Esophagus squamous epithelium (tissue), 5 donors: ENCODE measurements at regions not wholly inside any gene's neighbourhood (a gene's known extent, or its start where the extent isn't known, plus 50 kb on each side); places are given as distances from the start of the nearest gene placed in this dataset.

Experiments used
- DNase-seq: peaks from one replicate; lab custom pipeline; 2025; lab: John Stamatoyannopoulos, UW
- H3K27ac ChIP-seq, 4 donors: fragments of 200-600 bp; sonication (generic); one replicate each; pipeline ENCODE4 v1.5.1; 2016 to 2019; ENCODE audit warnings: mild to moderate bottlenecking in 1 of 4
- H3K27me3 ChIP-seq, 4 donors: fragments of 200-600 bp; sonication (generic); 1 replicate in 3 of 4; 2 replicates in 1 of 4; pipeline versions ENCODE4 v1.5.1 to v1.6.0; 2017 to 2021; ENCODE audit warnings: antibody characterized with exemption in 1 of 4
- H3K36me3 ChIP-seq, 3 donors: fragments of 200-600 bp; sonication (generic); one replicate each; pipeline ENCODE4 v1.5.1; 2016 to 2019
- H3K4me1 ChIP-seq, 3 donors: fragments of 200-600 bp; sonication (generic); one replicate each; pipeline ENCODE4 v1.5.1; 2017 to 2019
- H3K4me3 ChIP-seq, 4 donors: fragments of 200-600 bp; sonication (generic); 1 replicate in 3 of 4; 2 replicates in 1 of 4; pipeline ENCODE4 v1.5.1; 2016 to 2019; ENCODE audit warnings: mild to moderate bottlenecking in 2 of 4, moderate library complexity in 1 of 4
- H3K9me3 ChIP-seq, 3 donors: fragments of 200-600 bp; sonication (generic); one replicate each; pipeline ENCODE4 v1.5.1; 2016 to 2019
- CTCF ChIP-seq, 6 experiments: fragments of 450-650 bp in 4 of 6; fragments of 200-600 bp in 2 of 6; sonication (generic) in 2 of 6; IDR thresholded peaks; one replicate each; pipeline ENCODE4 v1.5.1; 2016 to 2019; ENCODE audit warnings: antibody characterized with exemption in 6 of 6, mild to moderate bottlenecking in 4 of 6, moderate library complexity in 4 of 6
- POLR2A ChIP-seq, 4 donors: fragments of 450-650 bp; IDR thresholded peaks; one replicate each; pipeline ENCODE4 v1.6.1; 2017; ENCODE audit warnings: antibody characterized with exemption in 4 of 4, mild to moderate bottlenecking in 4 of 4, moderate library complexity in 3 of 4
- WGBS, 2 donors: methylation state at CpG; one replicate each; pipeline ENCODE4 v1.1.5; 2018; 5-methylcytosine and 5-hydroxymethylcytosine counted together
- intact Hi-C: fragments of 100-400 bp; cut with DNase I; formaldehyde crosslinking; loops from one replicate; pipeline ENCODE4 v1.15.0; 2022
- donor health status: DM: yes; HTN: yes; CAD: no.

- DNase-seq = no peak
- intact Hi-C loops = no loop called here
- Histone ChIP-seq H3K27ac (no peak overlapping the region), H3K4me3 (no peak overlapping the region), H3K4me1 (no peaks in the 10 kb centered on the region), H3K9me3 (no peaks in the 10 kb centered on the region), H3K36me3 (no peaks in the 10 kb centered on the region), H3K27me3 (peaks cover 0 to 79% (median 0%) of the 10 kb centered on the region in 4 donors)
- WGBS, 2 donors = 28 to 65% methylated on average over 7 to 10 of the region's 10 CpGs
- TF ChIP-seq CTCF (IDR thresholded peaks at IDR 0.05) = no peak
- no peak for TF ChIP-seq POLR2A (IDR thresholded peaks at IDR 0.05)
These were observed 51.8 kb upstream of the ADGRA1 start for GRCh38 chr10:133035952-133036351.

GRCh38 chr10:133034762-133035161, 53.0 kb upstream of the ADGRA1 start:
- Histone ChIP-seq H3K4me1 (no peaks in the 10 kb centered on the region), H3K27me3 (peaks cover 0 to 77% (median 0%) of the 10 kb centered on the region in 4 donors), H3K27ac (no peak overlapping the region), H3K4me3 (no peak overlapping the region), H3K36me3 (no peaks in the 10 kb centered on the region), H3K9me3 (no peaks in the 10 kb centered on the region)
- no peak for DNase-seq
- intact Hi-C loops = no loop called here
- TF ChIP-seq CTCF (IDR thresholded peaks at IDR 0.05) (no peak), POLR2A (IDR thresholded peaks at IDR 0.05) (no peak)
- 57 to 66% methylated on average over 8 to 9 of the region's 10 CpGs for WGBS, 2 donors

- Histone ChIP-seq H3K27me3 (peaks cover 0 to 76% (median 0%) of the 10 kb centered on the region in 4 donors), H3K36me3 (no peaks in the 10 kb centered on the region), H3K9me3 (no peaks in the 10 kb centered on the region), H3K4me3 (no peak overlapping the region), H3K27ac (no peak overlapping the region), H3K4me1 (no peaks in the 10 kb centered on the region)
- no peak for DNase-seq
- intact Hi-C loops = no loop called here
- TF ChIP-seq CTCF (IDR thresholded peaks at IDR 0.05) = no peak
- 84 to 86% methylated on average over 10 of the region's 10 CpGs for WGBS, 2 donors
These were observed 53.6 kb upstream of the ADGRA1 start for GRCh38 chr10:133034092-133034491.

DNA sequence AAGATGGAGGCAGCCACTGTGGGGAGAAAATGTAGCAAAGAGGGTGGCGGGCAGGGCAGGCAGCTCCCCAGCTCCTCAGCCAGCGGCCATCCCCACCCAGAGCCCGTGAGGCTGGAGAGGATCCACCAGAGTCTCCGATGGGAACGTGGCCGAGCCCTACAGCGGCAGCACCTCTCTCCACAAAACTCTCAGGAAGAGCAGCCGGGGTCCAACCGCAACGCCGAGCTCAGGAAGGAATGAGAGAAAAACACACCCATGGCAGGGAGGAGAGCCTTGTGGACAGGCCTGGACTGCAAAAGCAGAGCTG, 54.0 kb upstream of the ADGRA1 start:
- Histone ChIP-seq H3K9me3 (no peaks in the 10 kb centered on the region), H3K27me3 (peaks cover 0 to 76% (median 0%) of the 10 kb centered on the region in 4 donors), H3K4me1 (no peaks in the 10 kb centered on the region), H3K36me3 (no peaks in the 10 kb centered on the region), H3K27ac (no peak overlapping the region), H3K4me3 (no peak overlapping the region)
- intact Hi-C loops = no loop called here
- no peak for TF ChIP-seq CTCF (IDR thresholded peaks at IDR 0.05)
- TF ChIP-seq POLR2A (IDR thresholded peaks at IDR 0.05) = no peak
- 74 to 94% methylated on average over 7 to 8 of the region's 11 CpGs for WGBS, 2 donors
- DNase-seq = no peak

GRCh38 chr10:133032976-133033741, 54.6 kb upstream of the ADGRA1 start:
- peaks cover 0 to 76% (median 0%) of the 10 kb centered on the region in 4 donors for H3K27me3 ChIP-seq
- TF ChIP-seq POLR2A (IDR thresholded peaks at IDR 0.05) = no peak
- TF ChIP-seq CTCF (IDR thresholded peaks at IDR 0.05) = no peak
- H3K9me3 ChIP-seq = no peaks in the 10 kb centered on the region
- intact Hi-C loops = no loop called here
- no peak overlapping the region for H3K27ac ChIP-seq
- no peak overlapping the region for H3K4me3 ChIP-seq
- DNase-seq = no peak
- H3K4me1 ChIP-seq = no peaks in the 10 kb centered on the region
- 63 to 83% methylated on average over 4 to 8 of the region's 20 CpGs for WGBS, 2 donors
- no peaks in the 10 kb centered on the region for H3K36me3 ChIP-seq
